Astrocyte (in vitro differentiated cells and primary cell): ENCODE measurements at regions not wholly inside any gene's neighbourhood (a gene's known extent, or its start where the extent isn't known, plus 50 kb on each side); places are given as distances from the start of the nearest gene placed in this dataset.
A peak's percentile ranks its signal among the peaks of the same experiment; 100 is the strongest.

Experiments used
- DNase-seq: peaks from one replicate; pipeline ENCODE4 v3.0.0-alpha.2; 2010; ENCODE audit warnings: low read depth
- FAIRE-seq: peaks from 2 replicates; lab custom pipeline; 2011; peaks lifted over from hg19 to GRCh38; lab: Jason Lieb, UNC
- H2AFZ ChIP-seq: 2 replicates; pipeline ENCODE4 v1.6.0; 2012; ENCODE audit warnings: low read depth, low read length, inconsistent platforms
- H3K27ac ChIP-seq: 2 replicates; pipeline ENCODE4 v1.5.1; 2011; ENCODE audit warnings: low read depth, low read length, inconsistent platforms
- H3K27me3 ChIP-seq: 2 replicates; pipeline ENCODE4 v1.6.0; 2011; ENCODE audit warnings: low read length, inconsistent platforms; ENCODE audit not compliant: insufficient read depth
- H3K36me3 ChIP-seq: 2 replicates; pipeline ENCODE4 v1.5.1; 2011; ENCODE audit warnings: low read length, inconsistent platforms; ENCODE audit not compliant: insufficient read depth
- H3K4me1 ChIP-seq: 2 replicates; pipeline ENCODE4 v1.5.1; 2011; ENCODE audit warnings: low read length, inconsistent platforms; ENCODE audit not compliant: insufficient read depth
- H3K4me2 ChIP-seq: 2 replicates; pipeline ENCODE4 v1.6.0; 2012; ENCODE audit warnings: low read length, inconsistent platforms
- H3K4me3 ChIP-seq: 2 replicates; pipeline ENCODE4 v1.5.1; 2011; ENCODE audit warnings: low read depth, mild to moderate bottlenecking, low read length, inconsistent platforms; ENCODE audit not compliant: insufficient read depth
- H3K79me2 ChIP-seq: 2 replicates; pipeline ENCODE4 v1.6.0; 2012; ENCODE audit warnings: mild to moderate bottlenecking, low read length, inconsistent platforms; ENCODE audit not compliant: insufficient read depth
- H3K9ac ChIP-seq: 2 replicates; pipeline ENCODE4 v1.6.0; 2012; ENCODE audit warnings: mild to moderate bottlenecking, low read length, inconsistent platforms
- H3K9me3 ChIP-seq: 2 replicates; pipeline ENCODE4 v1.5.1; 2012; ENCODE audit warnings: low read depth, mild to moderate bottlenecking, low read length, inconsistent platforms; ENCODE audit not compliant: insufficient read depth
- H4K20me1 ChIP-seq: 2 replicates; pipeline ENCODE4 v1.6.0; 2012; ENCODE audit warnings: low read length, inconsistent platforms; ENCODE audit not compliant: insufficient read depth
- H3K27ac Mint-ChIP-seq: one replicate; pipeline ENCODE4 v1.8.0; 2021; ENCODE audit warnings: mild to moderate bottlenecking, mixed read lengths; ENCODE audit not compliant: unreplicated experiment
- H3K27me3 Mint-ChIP-seq: one replicate; pipeline ENCODE4 v1.8.0; 2021; ENCODE audit warnings: low read depth, mixed read lengths; ENCODE audit not compliant: unreplicated experiment
- H3K36me3 Mint-ChIP-seq: one replicate; pipeline ENCODE4 v1.8.0; 2021; ENCODE audit warnings: low read depth, mixed read lengths; ENCODE audit not compliant: unreplicated experiment
- H3K4me1 Mint-ChIP-seq: one replicate; pipeline ENCODE4 v1.8.0; 2021; ENCODE audit warnings: low read depth, mixed read lengths; ENCODE audit not compliant: unreplicated experiment
- H3K4me3 Mint-ChIP-seq: one replicate; pipeline ENCODE4 v1.8.0; 2021; ENCODE audit warnings: mild to moderate bottlenecking, moderate library complexity, mixed read lengths; ENCODE audit not compliant: unreplicated experiment
- H3K9me3 Mint-ChIP-seq: one replicate; pipeline ENCODE4 v1.8.0; 2021; ENCODE audit warnings: mild to moderate bottlenecking, mixed read lengths; ENCODE audit not compliant: unreplicated experiment
- CTCF ChIP-seq: IDR thresholded peaks from 2 replicates; pipeline ENCODE4 v1.5.1; 2011; ENCODE audit warnings: low read depth, mild to moderate bottlenecking, inconsistent platforms, low read length, moderate library complexity; ENCODE audit not compliant: insufficient read depth
- EZH2 ChIP-seq: IDR thresholded peaks from 2 replicates; pipeline ENCODE4 v1.6.1; 2012; ENCODE audit warnings: mild to moderate bottlenecking, low read length, inconsistent platforms; ENCODE audit not compliant: insufficient read depth

- H3K27me3 Mint-ChIP-seq: no peaks in the 10 kb centered on the region
- no peak for FAIRE-seq
- H3K79me2 ChIP-seq: no peaks in the 10 kb centered on the region
- DNase-seq: no peak
- no peak overlapping the region for H3K9ac ChIP-seq
- H3K4me2 ChIP-seq: no peak overlapping the region
- H3K9me3 ChIP-seq: no peaks in the 10 kb centered on the region
- no peak overlapping the region for H3K4me3 ChIP-seq
- peak overlapping the region; percentile 70 for H3K27ac Mint-ChIP-seq
- no peaks in the 10 kb centered on the region for H3K36me3 ChIP-seq
- no peak overlapping the region for H3K27ac ChIP-seq
- H3K27me3 ChIP-seq: no peaks in the 10 kb centered on the region
- no peak for TF ChIP-seq EZH2
- peaks cover 7% of the 10 kb centered on the region for H3K4me1 ChIP-seq
- H3K4me1 Mint-ChIP-seq: peaks cover 23% of the 10 kb centered on the region
- H4K20me1 ChIP-seq: no peaks in the 10 kb centered on the region
- H3K4me3 Mint-ChIP-seq: no peak overlapping the region
- H2AFZ ChIP-seq: no peak overlapping the region
- H3K36me3 Mint-ChIP-seq: no peaks in the 10 kb centered on the region
- H3K9me3 Mint-ChIP-seq: no peaks in the 10 kb centered on the region
Measured at GRCh38 chr15:95085056-95085455, 853.7 kb downstream of the MCTP2 start.

- FAIRE-seq (no peak), DNase-seq (peak; percentile 73)
- H3K4me1 Mint-ChIP-seq: peaks cover 23% of the 10 kb centered on the region
- no peak overlapping the region for H3K9ac ChIP-seq
- no peaks in the 10 kb centered on the region for H3K79me2 ChIP-seq
- TF ChIP-seq CTCF (no peak), EZH2 (no peak)
- H3K4me3 ChIP-seq: no peak overlapping the region
- no peak overlapping the region for H3K4me3 Mint-ChIP-seq
- H3K27me3 Mint-ChIP-seq: no peaks in the 10 kb centered on the region
- no peaks in the 10 kb centered on the region for H3K36me3 ChIP-seq
- H3K4me2 ChIP-seq: peak overlapping the region; percentile 39
- H3K4me1 ChIP-seq: peaks cover 7% of the 10 kb centered on the region
- no peaks in the 10 kb centered on the region for H3K27me3 ChIP-seq
- no peak overlapping the region for H2AFZ ChIP-seq
- H3K27ac Mint-ChIP-seq: peak overlapping the region; percentile 71
- H3K9me3 Mint-ChIP-seq: no peaks in the 10 kb centered on the region
- no peaks in the 10 kb centered on the region for H4K20me1 ChIP-seq
- H3K36me3 Mint-ChIP-seq: no peaks in the 10 kb centered on the region
- no peaks in the 10 kb centered on the region for H3K9me3 ChIP-seq
- H3K27ac ChIP-seq: peak overlapping the region; percentile 10
Measured at GRCh38 chr15:95086531-95087252, 855.3 kb downstream of the MCTP2 start.

- Histone ChIP-seq H3K79me2 (no peaks in the 10 kb centered on the region), H3K27ac (no peak overlapping the region), H3K36me3 (no peaks in the 10 kb centered on the region), H3K27me3 (no peaks in the 10 kb centered on the region), H3K4me1 (peaks cover 7% of the 10 kb centered on the region), H3K9me3 (no peaks in the 10 kb centered on the region), H3K4me3 (no peak overlapping the region), H4K20me1 (no peaks in the 10 kb centered on the region), H3K4me2 (peak overlapping the region; percentile 39), H2AFZ (no peak overlapping the region), H3K9ac (no peak overlapping the region)
- TF ChIP-seq EZH2: no peak
- TF ChIP-seq CTCF: no peak
- Mint-ChIP-seq H3K9me3 (no peaks in the 10 kb centered on the region), H3K4me1 (peaks cover 23% of the 10 kb centered on the region), H3K27me3 (no peaks in the 10 kb centered on the region), H3K4me3 (no peak overlapping the region), H3K27ac (peak overlapping the region; percentile 71), H3K36me3 (no peaks in the 10 kb centered on the region)
- DNase-seq: peak; percentile 3
- no peak for FAIRE-seq
Measured at GRCh38 chr15:95087253-95087609, 855.9 kb downstream of the MCTP2 start.
